HL-60 (cell line): ENCODE measurements at regions not wholly inside any gene's neighbourhood (a gene's known extent, or its start where the extent isn't known, plus 50 kb on each side); places are given as distances from the start of the nearest gene placed in this dataset.

Experiments used
- CTCF ChIP-seq: IDR thresholded peaks from one replicate; pipeline ENCODE4 v1.5.1; 2011; ENCODE audit warnings: low read length, control low read depth, inconsistent platforms; ENCODE audit not compliant: insufficient read depth
- POLR2AphosphoS5 ChIP-seq: IDR thresholded peaks from 2 replicates; pipeline ENCODE4 v1.6.1; 2012; ENCODE audit warnings: low read depth

GRCh38 chr6:2514965-2515543 is 235.7 kb downstream of the MYLK4 start:
- TF ChIP-seq CTCF (no peak), POLR2AphosphoS5 (no peak)
